PC-3 (cell line): ENCODE measurements at regions not wholly inside any gene's neighbourhood (a gene's known extent, or its start where the extent isn't known, plus 50 kb on each side); places are given as distances from the start of the nearest gene placed in this dataset.

ENCODE experiments used
- ATAC-seq: fragments of 200-7000 bp; cut with Tn5 transposase; 2 replicates; pipeline ENCODE4 v1.9.1; 2020; ENCODE audit warnings: mild to moderate bottlenecking, moderate library complexity
- BruUV-seq: library from RNA; stranded (reverse); fragments of 400-500 nt; replicated peaks from 2 replicates; lab custom pipeline; 2021; lab: Mats Ljungman, UMichigan
- CTCF ChIA-PET: fragments of 300-600 bp; sonication (Branson Sonifier 250); formaldehyde crosslinking; loops from one replicate; lab custom pipeline; 2022; ENCODE audit warnings: antibody characterized with exemption; lab: Charles Lee
- POLR2A ChIA-PET: fragments of 300-600 bp; sonication (Branson Sonifier 250); formaldehyde crosslinking; loops from one replicate; lab custom pipeline; 2022; ENCODE audit warnings: antibody characterized with exemption; ENCODE audit not compliant: unreplicated experiment; lab: Charles Lee
- DNase-seq: peaks from one replicate; pipeline ENCODE4 v3.0.0-alpha.2; 2015
- H2AFZ ChIP-seq: fragments of 300-600 bp; sonication (generic); 2 replicates; pipeline ENCODE4 v1.6.0; 2016; ENCODE audit warnings: antibody characterized with exemption, low read length
- H3F3A ChIP-seq: fragments of 300-600 bp; sonication (generic); one replicate; pipeline ENCODE4 v1.6.0; 2017; ENCODE audit warnings: antibody characterized with exemption, low read length, control low read depth, mild to moderate bottlenecking; ENCODE audit not compliant: unreplicated experiment
- H3K27ac ChIP-seq: fragments of 300-600 bp; sonication (generic); 2 replicates; pipeline ENCODE4 v1.5.1; 2016; ENCODE audit warnings: mild to moderate bottlenecking, low read length
- H3K27me3 ChIP-seq: fragments of 300-600 bp; sonication (generic); 2 replicates; pipeline ENCODE4 v1.6.1; 2016; ENCODE audit warnings: low read length, mixed read lengths
- H3K36me3 ChIP-seq: fragments of 300-600 bp; sonication (generic); 2 replicates; pipeline ENCODE4 v1.6.1; 2016; ENCODE audit warnings: low read depth, mixed run types, low read length, mixed read lengths
- H3K4me1 ChIP-seq: fragments of 300-600 bp; sonication (generic); 2 replicates; pipeline ENCODE4 v1.5.1; 2016; ENCODE audit warnings: low read length; ENCODE audit not compliant: insufficient read depth
- H3K4me2 ChIP-seq: fragments of 300-600 bp; sonication (generic); 2 replicates; pipeline ENCODE4 v1.6.0; 2016; ENCODE audit warnings: low read length
- H3K4me3 ChIP-seq: fragments of 300-600 bp; sonication (generic); 2 replicates; pipeline ENCODE4 v1.5.1; 2016; ENCODE audit warnings: mild to moderate bottlenecking, low read length, mixed read lengths
- H3K79me2 ChIP-seq: fragments of 300-600 bp; sonication (generic); 2 replicates; pipeline ENCODE4 v1.6.1; 2017; ENCODE audit warnings: low read length, mixed read lengths
- H3K9ac ChIP-seq: fragments of 300-600 bp; sonication (generic); 2 replicates; pipeline ENCODE4 v1.6.0; 2016; ENCODE audit warnings: mild to moderate bottlenecking, low read length
- H3K9me2 ChIP-seq: fragments of 300-600 bp; sonication (generic); replicated peaks from 2 replicates; pipeline ENCODE4 v1.6.1; 2016; ENCODE audit warnings: mixed run types, low read length, mixed read lengths
- H3K9me3 ChIP-seq: fragments of 300-600 bp; sonication (generic); 2 replicates; pipeline ENCODE4 v1.6.1; 2016; ENCODE audit warnings: low read length, mixed read lengths
- H4K20me1 ChIP-seq: fragments of 300-600 bp; sonication (generic); 2 replicates; pipeline ENCODE4 v1.6.1; 2016; ENCODE audit warnings: low read length, mixed read lengths
- CTCF ChIP-seq: fragments of 300-600 bp; sonication (generic); conservative IDR thresholded peaks from 2 replicates; pipeline ENCODE4 v1.5.1; 2017; ENCODE audit warnings: antibody characterized with exemption, low read depth, mild to moderate bottlenecking, low read length
- EZH2 ChIP-seq: fragments of 300-600 bp; sonication (generic); IDR thresholded peaks from one replicate; pipeline ENCODE4 v1.6.1; 2017; ENCODE audit warnings: antibody characterized with exemption, mild to moderate bottlenecking, low read length; ENCODE audit not compliant: unreplicated experiment
- EZH2phosphoT487 ChIP-seq: fragments of 300-600 bp; sonication (generic); IDR thresholded peaks from 2 replicates; pipeline ENCODE4 v1.6.1; 2018; ENCODE audit warnings: mild to moderate bottlenecking, antibody characterized with exemption, low read length, borderline replicate concordance
- intact Hi-C: fragments of 100-400 bp; cut with micrococcal nuclease; formaldehyde crosslinking; loops from 2 replicates; pipeline ENCODE4 v1.9.0; 2023

- no peaks in the 10 kb centered on the region for H3K9me2 ChIP-seq
- no peaks in the 10 kb centered on the region for H3K79me2 ChIP-seq
- H2AFZ ChIP-seq: no peak overlapping the region
- no peak overlapping the region for H3K27ac ChIP-seq
- H3K9ac ChIP-seq: no peak overlapping the region
- no TSS peak for BruUV-seq
- intact Hi-C loops: no loop called here
- no peaks in the 10 kb centered on the region for H3K9me3 ChIP-seq
- ChIA-PET POLR2A (no interaction called here), CTCF (no interaction called here)
- no peak for ATAC-seq
- DNase-seq: no peak
- H3K4me3 ChIP-seq: no peak overlapping the region
- H3F3A ChIP-seq: no peaks in the 10 kb centered on the region
- H3K4me2 ChIP-seq: no peak overlapping the region
- TF ChIP-seq EZH2: no peak
- no peak for TF ChIP-seq CTCF
- no peak for TF ChIP-seq EZH2phosphoT487
- no peaks in the 10 kb centered on the region for H3K36me3 ChIP-seq
- no peaks in the 10 kb centered on the region for H4K20me1 ChIP-seq
- no peaks in the 10 kb centered on the region for H3K27me3 ChIP-seq
- H3K4me1 ChIP-seq: no peaks in the 10 kb centered on the region
Measured at GRCh38 chr12:118742431-118742830, 238.9 kb upstream of the SRRM4 start.

GRCh38 chr12:118743896-118744700, 237.2 kb upstream of the SRRM4 start:
- Histone ChIP-seq H3K9me3 (no peaks in the 10 kb centered on the region), H3K4me1 (no peaks in the 10 kb centered on the region), H3K4me3 (no peak overlapping the region), H4K20me1 (no peaks in the 10 kb centered on the region), H3F3A (no peaks in the 10 kb centered on the region), H3K27ac (no peak overlapping the region), H3K27me3 (no peaks in the 10 kb centered on the region), H3K9me2 (no peaks in the 10 kb centered on the region), H3K36me3 (no peaks in the 10 kb centered on the region), H3K4me2 (no peak overlapping the region), H3K79me2 (no peaks in the 10 kb centered on the region), H2AFZ (no peak overlapping the region), H3K9ac (no peak overlapping the region)
- CTCF ChIA-PET: no interaction called here
- DNase-seq (no peak), ATAC-seq (no peak)
- POLR2A ChIA-PET: no interaction called here
- BruUV-seq: no TSS peak
- no peak for TF ChIP-seq EZH2phosphoT487
- no peak for TF ChIP-seq CTCF
- no peak for TF ChIP-seq EZH2
- intact Hi-C loops: no loop called here

GRCh38 chr12:118746176-118746575, 235.2 kb upstream of the SRRM4 start:
- ATAC-seq: no peak
- CTCF ChIA-PET: no interaction called here
- H3K27me3 ChIP-seq: no peaks in the 10 kb centered on the region
- no peak for DNase-seq
- H3K27ac ChIP-seq: no peak overlapping the region
- no TSS peak for BruUV-seq
- H3K9me2 ChIP-seq: no peaks in the 10 kb centered on the region
- H4K20me1 ChIP-seq: no peaks in the 10 kb centered on the region
- POLR2A ChIA-PET: no interaction called here
- H3K4me1 ChIP-seq: no peaks in the 10 kb centered on the region
- H3K36me3 ChIP-seq: no peaks in the 10 kb centered on the region
- H3K4me2 ChIP-seq: no peak overlapping the region
- intact Hi-C loops: no loop called here
- no peaks in the 10 kb centered on the region for H3K9me3 ChIP-seq
- no peak overlapping the region for H3K9ac ChIP-seq
- no peaks in the 10 kb centered on the region for H3F3A ChIP-seq
- TF ChIP-seq EZH2 (no peak), EZH2phosphoT487 (no peak), CTCF (no peak)
- no peaks in the 10 kb centered on the region for H3K79me2 ChIP-seq
- H2AFZ ChIP-seq: no peak overlapping the region
- H3K4me3 ChIP-seq: no peak overlapping the region
